ENCODE measurements at regions not wholly inside any gene's neighbourhood (a gene's known extent, or its start where the extent isn't known, plus 50 kb on each side); places are given as distances from the start of the nearest gene placed in this dataset.

- TF ChIP-seq POLR2A (IDR thresholded peaks at IDR 0.05) = no peak
- TF ChIP-seq CTCF (IDR thresholded peaks at IDR 0.05 in 4 of 5, conservative IDR thresholded peaks at IDR 0.05 in 1 of 5) = no peak
Measured at GRCh38 chr7:28350662-28351061, 61.7 kb upstream of the CREB5 start.
